HG02840 (cell line): ENCODE measurements at regions not wholly inside any gene's neighbourhood (a gene's known extent, or its start where the extent isn't known, plus 50 kb on each side); places are given as distances from the start of the nearest gene placed in this dataset.
A peak's percentile ranks its signal among the peaks of the same experiment; 100 is the strongest.

Experiments
- ATAC-seq: cut with Tn5 transposase; IDR thresholded peaks from one replicate; pipeline ENCODE4 v1.9.1; 2021; ENCODE audit warnings: mild to moderate bottlenecking, moderate library complexity, moderate number of reproducible peaks; ENCODE audit not compliant: unreplicated experiment, low FRiP score

- no peak for ATAC-seq
Measured at GRCh38 chr20:10916312-10916711, 242.5 kb upstream of the JAG1 start.

- no peak for ATAC-seq
Measured at GRCh38 chr20:10917826-10918225, 244.0 kb upstream of the JAG1 start.

- ATAC-seq: no peak
Measured at GRCh38 chr20:10919396-10920140, 245.8 kb upstream of the JAG1 start.

- ATAC-seq: no peak
Measured at GRCh38 chr20:10920396-10920795, 246.6 kb upstream of the JAG1 start.

GRCh38 chr20:10921491-10922010 is 247.8 kb upstream of the JAG1 start:
- ATAC-seq: no peak

- no peak for ATAC-seq
Measured at GRCh38 chr20:10922506-10922905, 248.7 kb upstream of the JAG1 start.

GRCh38 chr20:10922941-10923340 is 249.1 kb upstream of the JAG1 start:
- no peak for ATAC-seq

- no peak for ATAC-seq
Measured at GRCh38 chr20:10924644-10925201, 250.9 kb upstream of the JAG1 start.

- no peak for ATAC-seq
Measured at GRCh38 chr20:10925767-10926166, 252.0 kb upstream of the JAG1 start.

- ATAC-seq: no peak
Measured at GRCh38 chr20:10927011-10927583, 253.3 kb upstream of the JAG1 start.

- ATAC-seq: no peak
Measured at GRCh38 chr20:10927936-10928840, 254.4 kb upstream of the JAG1 start.

- no peak for ATAC-seq
Measured at GRCh38 chr20:10928841-10929421, 255.1 kb upstream of the JAG1 start.

GRCh38 chr20:10935658-10936402 is 262.0 kb upstream of the JAG1 start:
- no peak for ATAC-seq

- ATAC-seq: no peak
Measured at GRCh38 chr20:10936786-10937185, 263.0 kb upstream of the JAG1 start.

- no peak for ATAC-seq
Measured at GRCh38 chr20:10939331-10939941, 265.6 kb upstream of the JAG1 start.

GRCh38 chr20:10940941-10941340 is 267.1 kb upstream of the JAG1 start:
- peak; percentile 78 for ATAC-seq

- no peak for ATAC-seq
Measured at GRCh38 chr20:10943686-10944265, 270.0 kb upstream of the JAG1 start.

- ATAC-seq: no peak
Measured at GRCh38 chr20:10946124-10946880, 272.5 kb upstream of the JAG1 start.
